Osteocyte (in vitro differentiated cells): ENCODE measurements at regions not wholly inside any gene's neighbourhood (a gene's known extent, or its start where the extent isn't known, plus 50 kb on each side); places are given as distances from the start of the nearest gene placed in this dataset.

ENCODE experiments used
- DNase-seq: peaks from one replicate; pipeline ENCODE4 v3.0.0; 2021; ENCODE audit warnings: mixed read lengths; ENCODE audit not compliant: unreplicated experiment; ENCODE audit errors: extremely low spot score
- H3K27ac Mint-ChIP-seq: one replicate; pipeline ENCODE4 v1.8.0; 2021; ENCODE audit warnings: mild to moderate bottlenecking, mixed read lengths; ENCODE audit not compliant: unreplicated experiment
- H3K27me3 Mint-ChIP-seq: one replicate; pipeline ENCODE4 v1.8.0; 2021; ENCODE audit warnings: mixed read lengths; ENCODE audit not compliant: unreplicated experiment
- H3K36me3 Mint-ChIP-seq: one replicate; pipeline ENCODE4 v1.8.0; 2021; ENCODE audit warnings: mixed read lengths; ENCODE audit not compliant: unreplicated experiment
- H3K4me1 Mint-ChIP-seq: one replicate; pipeline ENCODE4 v1.8.0; 2021; ENCODE audit warnings: mixed read lengths; ENCODE audit not compliant: unreplicated experiment
- H3K4me3 Mint-ChIP-seq: one replicate; pipeline ENCODE4 v1.8.0; 2021; ENCODE audit warnings: mild to moderate bottlenecking, moderate library complexity, mixed read lengths; ENCODE audit not compliant: unreplicated experiment
- H3K9me3 Mint-ChIP-seq: one replicate; pipeline ENCODE4 v1.8.0; 2021; ENCODE audit warnings: mixed read lengths; ENCODE audit not compliant: unreplicated experiment
- TF ChIP-seq, protein P1 (sequence below): fragments of 200-600 bp; sonication (generic); IDR thresholded peaks from 2 replicates; pipeline ENCODE4 v1.5.0; 2021; ENCODE audit warnings: antibody characterized with exemption, mild to moderate bottlenecking, moderate library complexity

DNA sequence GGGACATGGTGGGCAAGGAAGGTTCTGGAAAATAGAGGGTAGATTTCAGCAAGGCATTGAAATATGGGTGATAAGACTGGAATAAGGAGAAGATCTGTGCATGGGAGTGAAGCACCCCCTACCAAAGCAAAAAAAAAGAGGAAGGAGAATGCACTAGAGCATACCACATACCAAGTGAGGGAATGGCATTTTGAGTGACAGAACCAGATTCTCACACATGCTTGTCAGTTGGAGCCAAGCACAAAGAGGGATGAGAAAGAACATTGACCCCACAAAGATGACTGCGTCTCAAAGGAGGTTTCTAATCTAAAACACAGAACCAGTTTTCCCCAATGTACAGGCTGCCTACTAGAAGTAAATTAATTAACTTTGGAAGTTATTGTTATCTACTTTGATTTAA lies 140.3 kb upstream of the SMAD1 start:
- TF ChIP-seq, protein P1, sequence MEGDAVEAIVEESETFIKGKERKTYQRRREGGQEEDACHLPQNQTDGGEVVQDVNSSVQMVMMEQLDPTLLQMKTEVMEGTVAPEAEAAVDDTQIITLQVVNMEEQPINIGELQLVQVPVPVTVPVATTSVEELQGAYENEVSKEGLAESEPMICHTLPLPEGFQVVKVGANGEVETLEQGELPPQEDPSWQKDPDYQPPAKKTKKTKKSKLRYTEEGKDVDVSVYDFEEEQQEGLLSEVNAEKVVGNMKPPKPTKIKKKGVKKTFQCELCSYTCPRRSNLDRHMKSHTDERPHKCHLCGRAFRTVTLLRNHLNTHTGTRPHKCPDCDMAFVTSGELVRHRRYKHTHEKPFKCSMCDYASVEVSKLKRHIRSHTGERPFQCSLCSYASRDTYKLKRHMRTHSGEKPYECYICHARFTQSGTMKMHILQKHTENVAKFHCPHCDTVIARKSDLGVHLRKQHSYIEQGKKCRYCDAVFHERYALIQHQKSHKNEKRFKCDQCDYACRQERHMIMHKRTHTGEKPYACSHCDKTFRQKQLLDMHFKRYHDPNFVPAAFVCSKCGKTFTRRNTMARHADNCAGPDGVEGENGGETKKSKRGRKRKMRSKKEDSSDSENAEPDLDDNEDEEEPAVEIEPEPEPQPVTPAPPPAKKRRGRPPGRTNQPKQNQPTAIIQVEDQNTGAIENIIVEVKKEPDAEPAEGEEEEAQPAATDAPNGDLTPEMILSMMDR = no peak
- H3K36me3 Mint-ChIP-seq = no peaks in the 10 kb centered on the region
- no peaks in the 10 kb centered on the region for H3K4me1 Mint-ChIP-seq
- H3K27me3 Mint-ChIP-seq = peaks cover 10% of the 10 kb centered on the region
- no peak overlapping the region for H3K27ac Mint-ChIP-seq
- no peaks in the 10 kb centered on the region for H3K9me3 Mint-ChIP-seq
- DNase-seq = no peak
- no peak overlapping the region for H3K4me3 Mint-ChIP-seq

DNA sequence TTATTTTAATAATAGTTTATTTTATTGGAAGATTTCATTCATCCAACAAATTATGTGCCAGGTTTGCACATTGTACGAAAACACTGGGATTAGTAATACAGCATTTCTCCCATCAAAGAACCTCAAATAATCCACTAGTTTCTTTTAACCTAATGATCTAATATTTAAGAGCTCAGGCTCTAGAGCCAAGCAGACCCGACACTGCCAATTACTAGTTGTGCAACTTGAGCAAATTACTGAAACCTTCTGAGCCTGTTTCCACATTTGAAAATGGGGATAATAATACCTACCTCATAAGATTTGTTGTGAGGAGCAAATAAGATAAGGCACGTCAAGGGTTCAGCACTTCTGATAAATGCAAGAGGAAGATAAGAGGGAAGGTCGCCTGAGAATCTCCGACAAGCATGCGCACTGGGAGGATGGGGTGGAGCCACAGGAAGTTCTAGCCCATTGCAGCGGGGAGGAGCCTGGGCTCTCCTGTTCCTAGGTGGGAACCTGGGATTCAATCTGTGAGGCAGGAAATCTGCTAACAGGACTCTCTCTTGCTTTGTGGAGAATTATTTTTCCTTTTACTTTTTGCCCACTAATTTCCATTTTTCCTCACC lies 141.5 kb upstream of the SMAD1 start:
- no peaks in the 10 kb centered on the region for H3K9me3 Mint-ChIP-seq
- H3K36me3 Mint-ChIP-seq = no peaks in the 10 kb centered on the region
- no peak overlapping the region for H3K27ac Mint-ChIP-seq
- peaks cover 10% of the 10 kb centered on the region for H3K27me3 Mint-ChIP-seq
- no peak overlapping the region for H3K4me3 Mint-ChIP-seq
- H3K4me1 Mint-ChIP-seq = no peaks in the 10 kb centered on the region
- no peak for DNase-seq
- TF ChIP-seq, protein P1 = no peak

DNA sequence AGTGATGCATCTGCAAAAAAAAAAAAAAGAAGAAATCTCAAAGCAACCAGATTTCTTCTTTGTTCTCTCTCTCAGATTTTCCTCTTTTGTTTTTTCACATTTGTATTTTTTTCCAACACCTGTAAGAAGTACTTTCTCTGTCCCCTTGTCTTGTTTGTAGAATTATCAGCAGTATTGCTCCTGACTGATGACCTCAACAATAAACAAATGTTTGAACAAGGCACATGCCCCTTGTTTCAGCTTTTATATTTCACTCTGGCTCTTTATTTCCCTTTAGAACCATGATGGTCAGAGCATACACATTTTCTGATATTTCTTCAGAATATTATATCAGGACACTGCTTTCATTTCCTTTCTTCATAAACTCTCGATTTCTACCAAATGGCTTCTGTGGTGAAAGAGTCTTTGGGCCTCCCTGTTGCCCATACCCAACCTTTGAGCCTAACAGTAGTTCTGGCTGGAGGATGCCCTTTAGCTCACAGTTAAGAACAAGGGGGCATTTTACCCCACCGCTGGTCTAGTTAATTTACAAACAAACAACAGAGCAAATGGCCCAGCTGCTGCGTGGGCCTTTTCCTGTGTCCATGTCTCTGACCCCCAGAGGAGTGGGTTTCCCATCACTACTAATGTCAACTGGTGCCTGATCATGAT lies 142.5 kb upstream of the SMAD1 start:
- Mint-ChIP-seq H3K4me3 (no peak overlapping the region), H3K4me1 (no peaks in the 10 kb centered on the region), H3K36me3 (no peaks in the 10 kb centered on the region), H3K27ac (no peak overlapping the region), H3K27me3 (peaks cover 10% of the 10 kb centered on the region), H3K9me3 (no peaks in the 10 kb centered on the region)
- TF ChIP-seq, protein P1 = no peak
- no peak for DNase-seq

DNA sequence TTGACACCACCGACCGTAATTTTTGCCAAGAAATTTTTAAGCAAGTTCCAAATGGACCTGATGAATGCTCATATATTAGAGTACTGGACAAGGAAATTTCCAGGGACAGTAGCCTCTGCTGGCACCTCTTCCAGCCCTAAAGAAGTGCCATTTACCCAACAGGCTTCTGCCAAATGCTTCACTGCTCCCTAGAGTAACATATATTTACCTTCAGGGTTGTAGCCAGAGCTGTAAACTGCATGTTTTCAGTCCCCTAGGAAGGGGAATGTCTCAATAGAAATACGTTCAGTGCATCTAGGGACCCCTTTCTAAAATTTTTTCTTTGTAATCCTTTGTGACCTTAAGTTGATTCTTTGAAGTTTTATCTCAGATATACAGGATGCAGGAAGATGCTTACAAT lies 143.1 kb upstream of the SMAD1 start:
- TF ChIP-seq, protein P1 = no peak
- DNase-seq = no peak
- Mint-ChIP-seq H3K36me3 (no peaks in the 10 kb centered on the region), H3K9me3 (no peaks in the 10 kb centered on the region), H3K4me3 (no peak overlapping the region), H3K4me1 (no peaks in the 10 kb centered on the region), H3K27me3 (peaks cover 10% of the 10 kb centered on the region), H3K27ac (no peak overlapping the region)

DNA sequence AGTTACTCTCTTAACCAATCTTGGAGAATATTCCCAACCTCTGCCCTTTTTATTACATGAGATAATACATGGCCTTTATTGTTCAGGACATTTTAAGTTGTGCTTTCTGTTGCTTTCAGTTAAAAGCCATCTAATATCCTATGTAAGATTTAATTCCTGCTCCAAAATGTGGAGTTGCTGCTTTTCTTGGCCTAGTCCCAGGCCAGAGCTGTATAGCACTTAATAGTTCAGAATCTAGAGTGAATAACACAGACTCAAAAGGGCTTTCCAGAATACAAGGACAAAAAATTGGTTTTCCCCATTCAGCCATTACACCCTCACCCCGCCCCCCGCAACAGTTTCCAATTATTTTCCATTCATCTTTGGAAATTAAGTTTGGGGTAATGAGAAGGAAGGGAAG lies 144.3 kb upstream of the SMAD1 start:
- DNase-seq = no peak
- peaks cover 2% of the 10 kb centered on the region for H3K27me3 Mint-ChIP-seq
- H3K4me1 Mint-ChIP-seq = no peaks in the 10 kb centered on the region
- H3K9me3 Mint-ChIP-seq = no peaks in the 10 kb centered on the region
- TF ChIP-seq, protein P1 = no peak
- H3K36me3 Mint-ChIP-seq = no peaks in the 10 kb centered on the region
- H3K27ac Mint-ChIP-seq = no peak overlapping the region
- H3K4me3 Mint-ChIP-seq = no peak overlapping the region
